ENCODE measurements at regions not wholly inside any gene's neighbourhood (a gene's known extent, or its start where the extent isn't known, plus 50 kb on each side); places are given as distances from the start of the nearest gene placed in this dataset.

GRCh38 chr7:136807598-136807997 lies 60.9 kb upstream of the CHRM2 start:
- DNase-seq (ENCODE audit: low spot score), result peak; percentile 9

- DNase-seq (ENCODE audit: low spot score), result no peak
These were observed 65.4 kb upstream of the CHRM2 start for GRCh38 chr7:136803028-136803427.

GRCh38 chr7:136783934-136784333 lies 84.5 kb upstream of the CHRM2 start:
- no peak for DNase-seq (ENCODE audit: low spot score)

- no peak for DNase-seq (ENCODE audit: low spot score)
These were observed 126.5 kb upstream of the CHRM2 start for GRCh38 chr7:136741941-136742340.

- no peak for DNase-seq (ENCODE audit: low spot score)
These were observed 139.5 kb upstream of the CHRM2 start for GRCh38 chr7:136728945-136729344.

- DNase-seq (ENCODE audit: low spot score), result no peak
These were observed 142.0 kb upstream of the CHRM2 start for GRCh38 chr7:136726460-136726859.

GRCh38 chr7:136717910-136718557 lies 150.4 kb upstream of the CHRM2 start:
- DNase-seq (ENCODE audit: low spot score), result no peak

- no peak for DNase-seq (ENCODE audit: low spot score)
These were observed 154.4 kb upstream of the CHRM2 start for GRCh38 chr7:136714062-136714461.

GRCh38 chr7:136710751-136711150 lies 157.7 kb upstream of the CHRM2 start:
- no peak for DNase-seq (ENCODE audit: low spot score)

- DNase-seq (ENCODE audit: low spot score), result no peak
These were observed 158.6 kb upstream of the CHRM2 start for GRCh38 chr7:136709876-136710275.

- no peak for DNase-seq (ENCODE audit: low spot score)
These were observed 165.5 kb upstream of the CHRM2 start for GRCh38 chr7:136702913-136703312.

- DNase-seq (ENCODE audit: low spot score), result no peak
These were observed 169.5 kb upstream of the CHRM2 start for GRCh38 chr7:136698977-136699376.

GRCh38 chr7:136698231-136698630 lies 170.2 kb upstream of the CHRM2 start:
- no peak for DNase-seq (ENCODE audit: low spot score)

GRCh38 chr7:136697271-136697670 lies 171.2 kb upstream of the CHRM2 start:
- DNase-seq (ENCODE audit: low spot score), result no peak

GRCh38 chr7:136693166-136694119 lies 175.0 kb upstream of the CHRM2 start:
- no peak for DNase-seq (ENCODE audit: low spot score)

GRCh38 chr7:136692221-136692620 lies 176.2 kb upstream of the CHRM2 start:
- DNase-seq (ENCODE audit: low spot score), result no peak

GRCh38 chr7:136688601-136689000 lies 179.9 kb upstream of the CHRM2 start:
- no peak for DNase-seq (ENCODE audit: low spot score)

GRCh38 chr7:136687693-136688322 lies 180.6 kb upstream of the CHRM2 start:
- peak; percentile 10 for DNase-seq (ENCODE audit: low spot score)

GRCh38 chr7:136685501-136686173 lies 182.8 kb upstream of the CHRM2 start:
- no peak for DNase-seq (ENCODE audit: low spot score)

- DNase-seq (ENCODE audit: low spot score), result no peak
These were observed 190.7 kb upstream of the CHRM2 start for GRCh38 chr7:136677471-136678365.

- DNase-seq (ENCODE audit: low spot score), result no peak
These were observed 200.9 kb upstream of the CHRM2 start for GRCh38 chr7:136667584-136667983.

All from cerebellar cortex (tissue), 1 donor.